ENCODE measurements at regions not wholly inside any gene's neighbourhood (a gene's known extent, or its start where the extent isn't known, plus 50 kb on each side); places are given as distances from the start of the nearest gene placed in this dataset.

- TF ChIP-seq CTCF (IDR thresholded peaks at IDR 0.05; ENCODE audit: extremely low read depth in 1 of 2, insufficient read depth in 1 of 2, low read depth in 1 of 2, low read length in 2 of 2) = no peak
- TF ChIP-seq MAX (IDR thresholded peaks at IDR 0.05; ENCODE audit: insufficient read depth, insufficient read length) = no peak
- no peak for TF ChIP-seq GATA2 (IDR thresholded peaks at IDR 0.05; ENCODE audit: insufficient read depth, insufficient read length, low read depth, low read length)
- no peak for TF ChIP-seq POLR2A (IDR thresholded peaks at IDR 0.05; ENCODE audit: low read depth, low read length)
- TF ChIP-seq POLR2AphosphoS5 (IDR thresholded peaks at IDR 0.05; ENCODE audit: insufficient read depth, low read depth, low read length) = no peak
- TF ChIP-seq FOS (IDR thresholded peaks at IDR 0.05; ENCODE audit: borderline replicate concordance, insufficient read depth, low read length) = no peak
- TF ChIP-seq EZH2 (IDR thresholded peaks at IDR 0.05; ENCODE audit: borderline replicate concordance, low read depth, low read length, severe bottlenecking) = no peak
- no peak for TF ChIP-seq JUN (IDR thresholded peaks at IDR 0.05; ENCODE audit: borderline replicate concordance, insufficient read depth, insufficient read length, low read depth)
These were observed 648.2 kb downstream of the FAM181B start for GRCh38 chr11:82085493-82085892.
